ENCODE measurements at regions not wholly inside any gene's neighbourhood (a gene's known extent, or its start where the extent isn't known, plus 50 kb on each side); places are given as distances from the start of the nearest gene placed in this dataset.
"Not testable (repeated sequence)": the region's sequence is repeated elsewhere in the genome, so short reads cannot be mapped to it uniquely, and the experiment has no call there.

GRCh38 chr9:106023455-106023854 is 329.1 kb downstream of the TMEM38B start:
- Mint-ChIP-seq H3K27me3 (ENCODE audit: insufficient read depth, unreplicated experiment) (no peaks in the 10 kb centered on the region), H3K27ac (ENCODE audit: unreplicated experiment) (no peak overlapping the region), H3K36me3 (ENCODE audit: insufficient read depth, unreplicated experiment) (no peaks in the 10 kb centered on the region), H3K4me1 (ENCODE audit: low read depth, unreplicated experiment) (no peaks in the 10 kb centered on the region), H3K9me3 (ENCODE audit: unreplicated experiment) (peaks cover 1% of the 10 kb centered on the region), H3K4me3 (ENCODE audit: unreplicated experiment) (no peak overlapping the region)
- TF ChIP-seq CTCF (IDR thresholded peaks at IDR 0.05; ENCODE audit: insufficient read depth in 1 of 2, low read depth in 1 of 2, low read length in 1 of 2, severe bottlenecking in 1 of 2, unreplicated experiment in 1 of 2), result no peak
- ChIA-PET CTCF (no interaction called here), POLR2A (no interaction called here)
- no peak for DNase-seq
- no peaks in the 10 kb centered on the region for H3K36me3 ChIP-seq (ENCODE audit: control insufficient read depth, insufficient read depth, low read length)
- peaks cover 4% of the 10 kb centered on the region for H3K9me3 ChIP-seq
- BruUV-seq (replicated peaks), result no TSS peak
- no peaks in the 10 kb centered on the region for H3K4me1 ChIP-seq
- H3K27me3 ChIP-seq (replicated peaks; ENCODE audit: control insufficient read depth, insufficient read depth, low read length), result no peaks in the 10 kb centered on the region
- H3K4me3 ChIP-seq (ENCODE audit: low read depth, low read length), result no peak overlapping the region
- intact Hi-C loops (cut with micrococcal nuclease; ENCODE audit: unreplicated experiment), result no loop called here

DNA sequence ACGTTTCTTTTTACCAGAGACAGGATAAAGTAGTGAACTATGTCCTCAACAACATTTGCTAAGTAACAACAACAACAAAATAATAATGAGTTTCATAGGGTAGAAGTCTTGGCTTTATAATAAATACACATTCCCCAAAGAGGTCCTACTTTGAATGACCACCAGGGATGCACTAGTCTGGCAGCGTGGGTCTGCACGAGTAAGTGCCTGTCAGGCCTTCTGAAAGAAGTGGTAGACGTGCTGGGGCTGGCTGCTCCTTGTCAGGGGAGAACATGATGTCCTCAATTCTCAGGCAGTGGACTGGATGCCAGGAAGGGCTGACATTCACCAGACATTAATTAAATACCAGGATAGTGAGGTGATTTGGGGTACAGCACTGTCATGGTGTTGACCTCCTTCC is 331.1 kb downstream of the TMEM38B start:
- DNase-seq, result no peak
- H3K36me3 Mint-ChIP-seq (ENCODE audit: insufficient read depth, unreplicated experiment), result no peaks in the 10 kb centered on the region
- peaks cover 18% of the 10 kb centered on the region for H3K9me3 ChIP-seq
- peaks cover 8% of the 10 kb centered on the region; the same call in 1 of the 2 replicates for H3K4me1 ChIP-seq
- no peak overlapping the region for H3K27ac Mint-ChIP-seq (ENCODE audit: unreplicated experiment)
- CTCF ChIA-PET, result no interaction called here
- no peak overlapping the region for H3K4me3 Mint-ChIP-seq (ENCODE audit: unreplicated experiment)
- no peaks in the 10 kb centered on the region for H3K27me3 ChIP-seq (replicated peaks; ENCODE audit: control insufficient read depth, insufficient read depth, low read length)
- POLR2A ChIA-PET, result no interaction called here
- no peaks in the 10 kb centered on the region for H3K36me3 ChIP-seq (ENCODE audit: control insufficient read depth, insufficient read depth, low read length)
- H3K9me3 Mint-ChIP-seq (ENCODE audit: unreplicated experiment), result peaks cover 17% of the 10 kb centered on the region
- no peak for TF ChIP-seq CTCF (IDR thresholded peaks at IDR 0.05; ENCODE audit: insufficient read depth in 1 of 2, low read depth in 1 of 2, low read length in 1 of 2, severe bottlenecking in 1 of 2, unreplicated experiment in 1 of 2)
- H3K4me1 Mint-ChIP-seq (ENCODE audit: low read depth, unreplicated experiment), result peaks cover 13% of the 10 kb centered on the region
- BruUV-seq (replicated peaks), result no TSS peak
- no peak overlapping the region for H3K4me3 ChIP-seq (ENCODE audit: low read depth, low read length)
- no peaks in the 10 kb centered on the region for H3K27me3 Mint-ChIP-seq (ENCODE audit: insufficient read depth, unreplicated experiment)
- intact Hi-C loops (cut with micrococcal nuclease; ENCODE audit: unreplicated experiment), result no loop called here

DNA sequence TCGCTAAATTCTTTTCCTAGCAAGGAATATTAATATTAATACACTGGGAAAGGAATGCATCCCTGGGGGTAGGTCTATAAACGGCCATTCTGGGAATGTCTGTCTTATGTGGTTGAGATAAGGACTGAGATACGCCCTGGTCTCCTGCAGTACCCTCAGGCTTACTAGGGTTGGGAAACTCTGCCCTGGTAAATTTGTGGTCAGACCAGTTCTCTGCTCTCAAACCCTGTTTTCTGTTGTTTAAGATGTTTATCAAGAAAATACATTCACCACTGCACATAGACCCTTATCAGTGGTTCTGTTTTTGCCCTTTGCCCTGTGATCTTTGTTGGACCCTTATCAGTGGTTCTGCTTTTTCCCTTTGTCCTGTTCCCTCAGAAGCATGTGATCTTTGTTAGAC is 335.8 kb downstream of the TMEM38B start:
- H3K27me3 ChIP-seq (replicated peaks; ENCODE audit: control insufficient read depth, insufficient read depth, low read length); H3K27me3 Mint-ChIP-seq (ENCODE audit: insufficient read depth, unreplicated experiment); H3K36me3 Mint-ChIP-seq (ENCODE audit: insufficient read depth, unreplicated experiment); H3K4me3 ChIP-seq (ENCODE audit: low read depth, low read length); BruUV-seq (replicated peaks); CTCF ChIA-PET; intact Hi-C loops (cut with micrococcal nuclease; ENCODE audit: unreplicated experiment); POLR2A ChIA-PET; H3K36me3 ChIP-seq (ENCODE audit: control insufficient read depth, insufficient read depth, low read length): not testable (repeated sequence)
- DNase-seq, result peak; percentile 64 to 66
- Mint-ChIP-seq H3K27ac (ENCODE audit: unreplicated experiment) (peak overlapping the region; percentile 15), H3K9me3 (ENCODE audit: unreplicated experiment) (peaks cover 37% of the 10 kb centered on the region), H3K4me3 (ENCODE audit: unreplicated experiment) (peak overlapping the region; percentile 8), H3K4me1 (ENCODE audit: low read depth, unreplicated experiment) (peaks cover 20% of the 10 kb centered on the region)
- H3K4me1 ChIP-seq, result peaks cover 12% of the 10 kb centered on the region; the same call in 1 of the 2 replicates
- peaks cover 27% of the 10 kb centered on the region for H3K9me3 ChIP-seq

DNA sequence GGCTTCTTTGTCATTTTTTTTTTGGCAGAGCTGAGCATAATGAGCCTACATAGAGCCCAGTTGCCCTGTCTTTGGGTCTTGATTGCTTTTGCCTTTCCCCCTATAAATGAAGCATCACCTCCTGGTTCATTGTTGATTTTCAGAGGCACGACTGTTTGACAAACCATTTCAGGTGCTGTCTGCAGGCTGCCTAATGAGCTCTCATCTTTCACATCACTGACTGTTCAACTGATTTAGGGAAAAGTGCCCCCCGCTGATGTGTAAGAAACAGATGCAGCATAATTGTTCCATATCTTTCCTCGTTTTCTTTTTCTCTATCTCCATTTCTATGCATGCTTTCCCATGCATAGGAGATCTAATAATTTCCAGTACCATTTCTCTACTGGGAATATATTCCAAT is 338.6 kb downstream of the TMEM38B start:
- Histone ChIP-seq H3K36me3 (ENCODE audit: control insufficient read depth, insufficient read depth, low read length) (no peaks in the 10 kb centered on the region), H3K27me3 (replicated peaks; ENCODE audit: control insufficient read depth, insufficient read depth, low read length) (no peaks in the 10 kb centered on the region), H3K4me1 (peaks cover 12% of the 10 kb centered on the region; the same call in 1 of the 2 replicates), H3K4me3 (ENCODE audit: low read depth, low read length) (no peak overlapping the region), H3K9me3 (peaks cover 27% of the 10 kb centered on the region)
- intact Hi-C loops (cut with micrococcal nuclease; ENCODE audit: unreplicated experiment), result no loop called here
- Mint-ChIP-seq H3K4me3 (ENCODE audit: unreplicated experiment) (no peak overlapping the region), H3K9me3 (ENCODE audit: unreplicated experiment) (peaks cover 37% of the 10 kb centered on the region), H3K36me3 (ENCODE audit: insufficient read depth, unreplicated experiment) (peaks cover 4% of the 10 kb centered on the region), H3K27me3 (ENCODE audit: insufficient read depth, unreplicated experiment) (no peaks in the 10 kb centered on the region), H3K27ac (ENCODE audit: unreplicated experiment) (no peak overlapping the region), H3K4me1 (ENCODE audit: low read depth, unreplicated experiment) (peaks cover 20% of the 10 kb centered on the region)
- no peak for TF ChIP-seq CTCF (IDR thresholded peaks at IDR 0.05; ENCODE audit: insufficient read depth in 1 of 2, low read depth in 1 of 2, low read length in 1 of 2, severe bottlenecking in 1 of 2, unreplicated experiment in 1 of 2)
- no TSS peak for BruUV-seq (replicated peaks)
- ChIA-PET CTCF (no interaction called here), POLR2A (no interaction called here)
- no peak for DNase-seq
